ENCODE measurements at regions not wholly inside any gene's neighbourhood (a gene's known extent, or its start where the extent isn't known, plus 50 kb on each side); places are given as distances from the start of the nearest gene placed in this dataset.

DNA sequence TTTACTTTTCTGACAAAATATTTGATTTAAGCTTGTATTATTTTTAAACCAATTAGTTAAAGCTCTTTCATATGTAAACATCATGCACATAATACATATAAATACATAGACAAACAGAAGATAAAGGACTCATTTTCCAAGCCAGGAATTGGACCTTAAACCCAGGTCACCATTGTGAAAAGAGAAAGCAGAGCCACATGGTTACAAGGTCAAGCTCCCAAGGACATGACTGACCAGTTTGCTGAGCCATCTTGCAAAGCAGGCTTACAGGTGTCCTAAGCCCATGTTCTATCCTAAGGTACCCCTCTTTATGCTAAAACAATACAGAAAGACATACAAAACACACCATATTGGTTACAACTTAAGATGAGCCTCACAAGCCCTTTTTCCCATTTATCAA is 50.5 kb upstream of the DNAJC19 start:
- TF ChIP-seq SUZ12 (IDR thresholded peaks at IDR 0.05; ENCODE audit: low read length) (no peak), ZNF274 (IDR thresholded peaks at IDR 0.05; ENCODE audit: borderline replicate concordance, extremely low read depth, low read length) (no peak), YY1 (IDR thresholded peaks at IDR 0.05; ENCODE audit: low read depth, low read length) (no peak), POU5F1 (IDR thresholded peaks at IDR 0.05; ENCODE audit: low read depth, low read length) (no peak), EGR1 (IDR thresholded peaks at IDR 0.05; ENCODE audit: borderline replicate concordance, low read depth, low read length) (no peak), SP2 (IDR thresholded peaks at IDR 0.05; ENCODE audit: low read length) (no peak), TAF1 (IDR thresholded peaks at IDR 0.05; ENCODE audit: low read depth, low read length) (no peak), RBBP5 (IDR thresholded peaks at IDR 0.05; ENCODE audit: borderline replicate concordance, low read depth, low read length) (no peak)
- CTCF ChIA-PET (ENCODE audit: partially characterized antibody), result no interaction called here
- no peaks in the 10 kb centered on the region for H3K36me3 ChIP-seq (ENCODE audit: control insufficient read depth in 2 of 4, insufficient read depth in 4 of 4, low read length in 3 of 4)

More for the DNA sequence above, 50.5 kb upstream of the DNAJC19 start:
- no peak overlapping the region for H3K4ac ChIP-seq (replicated peaks; ENCODE audit: insufficient read length, low read depth, low read length)
- H2BK20ac ChIP-seq (ENCODE audit: low read length), result no peak overlapping the region
- H3K14ac ChIP-seq (ENCODE audit: insufficient read length), result no peak overlapping the region
- H2BK15ac ChIP-seq (ENCODE audit: low read length), result no peak overlapping the region
- H4K91ac ChIP-seq (replicated peaks; ENCODE audit: insufficient read length, low read length), result no peak overlapping the region
- H3K4me1 ChIP-seq (replicated peaks in 1 of 4; ENCODE audit: control insufficient read depth in 3 of 4, insufficient read depth in 4 of 4, low read length in 3 of 4), result no peaks in the 10 kb centered on the region
- H2AFZ ChIP-seq (ENCODE audit: low read length), result no peak overlapping the region
- no peak overlapping the region for H3K27ac ChIP-seq (ENCODE audit: low read depth, low read length)
- no peak overlapping the region for H3K18ac ChIP-seq (ENCODE audit: extremely low read depth, low read length)
- no peak for DNase-seq (ENCODE audit: low read depth in 1 of 2, low spot score in 2 of 2)
- no peak overlapping the region for H2AK5ac ChIP-seq (ENCODE audit: low read depth, low read length)
- H4K5ac ChIP-seq (ENCODE audit: insufficient read length, low read depth, low read length), result no peak overlapping the region
- H3K79me2 ChIP-seq (ENCODE audit: control insufficient read depth in 1 of 2, insufficient read depth in 2 of 2, low read length in 2 of 2), result no peaks in the 10 kb centered on the region
- FAIRE-seq, result no peak
- H3K79me1 ChIP-seq (ENCODE audit: low read depth, low read length), result no peaks in the 10 kb centered on the region
- H4K20me1 ChIP-seq (replicated peaks in 1 of 2; ENCODE audit: control insufficient read depth in 1 of 2, insufficient read depth in 2 of 2, low read length in 2 of 2), result no peaks in the 10 kb centered on the region
- peaks cover 0 to 4% of the 10 kb centered on the region in 2 experiments; a peak in 3 of 4 replicates for H3K9me3 ChIP-seq (ENCODE audit: insufficient read depth in 2 of 2, low read depth in 1 of 2, low read length in 1 of 2)
- H4K8ac ChIP-seq (ENCODE audit: extremely low read depth, insufficient read depth, low read length), result no peak overlapping the region
- no peak overlapping the region for H2BK5ac ChIP-seq (ENCODE audit: low read depth, low read length)
- no peak overlapping the region for H2BK12ac ChIP-seq (ENCODE audit: low read depth, low read length)
- no peaks in the 10 kb centered on the region for H3K23me2 ChIP-seq (ENCODE audit: low read depth, low read length)
- no peak overlapping the region for H3K56ac ChIP-seq (replicated peaks; ENCODE audit: insufficient read length, low read depth, low read length)
- POLR2A ChIA-PET (ENCODE audit: partially characterized antibody), result no interaction called here
- H2BK120ac ChIP-seq (replicated peaks; ENCODE audit: low read depth, low read length), result no peak overlapping the region
- H3K9ac ChIP-seq (replicated peaks in 1 of 4; ENCODE audit: extremely low read depth in 1 of 4, low read depth in 3 of 4, low read length in 3 of 4), result no peak overlapping the region
- no peak overlapping the region for H3K23ac ChIP-seq (ENCODE audit: insufficient read length)
- no peak overlapping the region for H3K4me3 ChIP-seq (ENCODE audit: extremely low read depth in 1 of 4, insufficient read depth in 2 of 4, low read depth in 3 of 4, low read length in 4 of 4)
- H3K27me3 ChIP-seq (replicated peaks in 1 of 4; ENCODE audit: control insufficient read depth in 3 of 4, extremely low read depth in 1 of 4, insufficient read depth in 3 of 4, low read length in 3 of 4), result no peaks in the 10 kb centered on the region
- H3K4me2 ChIP-seq (ENCODE audit: insufficient read depth in 1 of 2, low read depth in 2 of 2, low read length in 2 of 2), result no peak overlapping the region
